ENCODE measurements at regions not wholly inside any gene's neighbourhood (a gene's known extent, or its start where the extent isn't known, plus 50 kb on each side); places are given as distances from the start of the nearest gene placed in this dataset.

- no peak for DNase-seq (ENCODE audit: low read depth in 2 of 3, low spot score in 1 of 3)
These were observed 413.0 kb downstream of the TUSC7 start for GRCh38 chr3:117122609-117123008.

- no peak for DNase-seq (ENCODE audit: low read depth in 2 of 3, low spot score in 1 of 3)
These were observed 416.9 kb downstream of the TUSC7 start for GRCh38 chr3:117126460-117126859.

- DNase-seq (ENCODE audit: low read depth in 2 of 3, low spot score in 1 of 3), result no peak
These were observed 417.5 kb downstream of the TUSC7 start for GRCh38 chr3:117126946-117127546.

GRCh38 chr3:117128133-117128532 lies 418.6 kb downstream of the TUSC7 start:
- no peak for DNase-seq (ENCODE audit: low read depth in 2 of 3, low spot score in 1 of 3)

- DNase-seq (ENCODE audit: low read depth in 2 of 3, low spot score in 1 of 3), result no peak
These were observed 419.3 kb downstream of the TUSC7 start for GRCh38 chr3:117128872-117129271.

GRCh38 chr3:117129516-117129915 lies 419.9 kb downstream of the TUSC7 start:
- no peak for DNase-seq (ENCODE audit: low read depth in 2 of 3, low spot score in 1 of 3)

- no peak for DNase-seq (ENCODE audit: low read depth in 2 of 3, low spot score in 1 of 3)
These were observed 420.6 kb downstream of the TUSC7 start for GRCh38 chr3:117130222-117130621.

- no peak for DNase-seq (ENCODE audit: low read depth in 2 of 3, low spot score in 1 of 3)
These were observed 421.7 kb downstream of the TUSC7 start for GRCh38 chr3:117131259-117131658.

GRCh38 chr3:117133066-117133465 lies 423.5 kb downstream of the TUSC7 start:
- no peak for DNase-seq (ENCODE audit: low read depth in 2 of 3, low spot score in 1 of 3)

GRCh38 chr3:117135207-117135606 lies 425.6 kb downstream of the TUSC7 start:
- no peak for DNase-seq (ENCODE audit: low read depth in 2 of 3, low spot score in 1 of 3)

- no peak for DNase-seq (ENCODE audit: low read depth in 2 of 3, low spot score in 1 of 3)
These were observed 426.4 kb downstream of the TUSC7 start for GRCh38 chr3:117136003-117136402.

GRCh38 chr3:117137065-117137464 lies 427.5 kb downstream of the TUSC7 start:
- DNase-seq (ENCODE audit: low read depth in 2 of 3, low spot score in 1 of 3), result no peak

- DNase-seq (ENCODE audit: low read depth in 2 of 3, low spot score in 1 of 3), result no peak
These were observed 430.1 kb downstream of the TUSC7 start for GRCh38 chr3:117139681-117140080.

- no peak for DNase-seq (ENCODE audit: low read depth in 2 of 3, low spot score in 1 of 3)
These were observed 432.2 kb downstream of the TUSC7 start for GRCh38 chr3:117141812-117142211.

- no peak for DNase-seq (ENCODE audit: low read depth in 2 of 3, low spot score in 1 of 3)
These were observed 435.3 kb downstream of the TUSC7 start for GRCh38 chr3:117144853-117145252.

- no peak for DNase-seq (ENCODE audit: low read depth in 2 of 3, low spot score in 1 of 3)
These were observed 436.1 kb downstream of the TUSC7 start for GRCh38 chr3:117145677-117146076.

- DNase-seq (ENCODE audit: low read depth in 2 of 3, low spot score in 1 of 3), result no peak
These were observed 437.0 kb downstream of the TUSC7 start for GRCh38 chr3:117146571-117146970.

GRCh38 chr3:117149584-117149983 lies 440.0 kb downstream of the TUSC7 start:
- no peak for DNase-seq (ENCODE audit: low read depth in 2 of 3, low spot score in 1 of 3)

- DNase-seq (ENCODE audit: low read depth in 2 of 3, low spot score in 1 of 3), result no peak
These were observed 441.0 kb downstream of the TUSC7 start for GRCh38 chr3:117150628-117151027.

- DNase-seq (ENCODE audit: low read depth in 2 of 3, low spot score in 1 of 3), result no peak
These were observed 450.6 kb downstream of the TUSC7 start for GRCh38 chr3:117160176-117160575.

GRCh38 chr3:117161816-117162215 lies 452.2 kb downstream of the TUSC7 start:
- DNase-seq (ENCODE audit: low read depth in 2 of 3, low spot score in 1 of 3), result no peak

GRCh38 chr3:117165176-117165575 lies 455.6 kb downstream of the TUSC7 start:
- DNase-seq (ENCODE audit: low read depth in 2 of 3, low spot score in 1 of 3), result no peak

GRCh38 chr3:117165601-117166051 lies 456.0 kb downstream of the TUSC7 start:
- no peak for DNase-seq (ENCODE audit: low read depth in 2 of 3, low spot score in 1 of 3)

GRCh38 chr3:117168896-117169295 lies 459.3 kb downstream of the TUSC7 start:
- no peak for DNase-seq (ENCODE audit: low read depth in 2 of 3, low spot score in 1 of 3)
